ENCODE measurements at regions not wholly inside any gene's neighbourhood (a gene's known extent, or its start where the extent isn't known, plus 50 kb on each side); places are given as distances from the start of the nearest gene placed in this dataset.

DNA sequence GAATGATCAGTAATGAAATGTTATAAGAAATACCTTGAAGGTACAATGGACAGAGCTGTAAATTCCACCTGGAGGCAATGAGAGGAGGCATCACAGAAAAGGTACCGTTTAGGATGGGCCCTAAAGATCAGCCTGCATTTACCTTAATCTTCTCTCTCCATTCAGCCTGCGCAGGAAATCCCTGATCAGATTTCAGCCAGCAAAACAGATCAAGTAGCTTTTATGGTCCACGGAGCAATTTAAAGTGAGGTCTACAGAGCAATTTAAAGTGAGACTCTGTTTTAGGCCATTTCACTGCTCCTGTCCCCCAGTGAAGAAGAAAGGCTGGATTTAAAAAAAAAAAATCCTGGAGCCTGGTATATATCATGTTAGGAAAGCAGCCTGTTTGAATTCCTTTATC is 195.1 kb upstream of the VCX start:
- H3K4me1 Mint-ChIP-seq: peaks cover 3% of the 10 kb centered on the region
- no peak for DNase-seq (ENCODE audit: low read depth, low spot score)
- TF ChIP-seq, protein P1, sequence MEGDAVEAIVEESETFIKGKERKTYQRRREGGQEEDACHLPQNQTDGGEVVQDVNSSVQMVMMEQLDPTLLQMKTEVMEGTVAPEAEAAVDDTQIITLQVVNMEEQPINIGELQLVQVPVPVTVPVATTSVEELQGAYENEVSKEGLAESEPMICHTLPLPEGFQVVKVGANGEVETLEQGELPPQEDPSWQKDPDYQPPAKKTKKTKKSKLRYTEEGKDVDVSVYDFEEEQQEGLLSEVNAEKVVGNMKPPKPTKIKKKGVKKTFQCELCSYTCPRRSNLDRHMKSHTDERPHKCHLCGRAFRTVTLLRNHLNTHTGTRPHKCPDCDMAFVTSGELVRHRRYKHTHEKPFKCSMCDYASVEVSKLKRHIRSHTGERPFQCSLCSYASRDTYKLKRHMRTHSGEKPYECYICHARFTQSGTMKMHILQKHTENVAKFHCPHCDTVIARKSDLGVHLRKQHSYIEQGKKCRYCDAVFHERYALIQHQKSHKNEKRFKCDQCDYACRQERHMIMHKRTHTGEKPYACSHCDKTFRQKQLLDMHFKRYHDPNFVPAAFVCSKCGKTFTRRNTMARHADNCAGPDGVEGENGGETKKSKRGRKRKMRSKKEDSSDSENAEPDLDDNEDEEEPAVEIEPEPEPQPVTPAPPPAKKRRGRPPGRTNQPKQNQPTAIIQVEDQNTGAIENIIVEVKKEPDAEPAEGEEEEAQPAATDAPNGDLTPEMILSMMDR (conservative IDR thresholded peaks at IDR 0.05): no peak
- H3K27me3 Mint-ChIP-seq (ENCODE audit: low read depth): no peaks in the 10 kb centered on the region
- H3K27ac Mint-ChIP-seq (ENCODE audit: unreplicated experiment): no peak overlapping the region
- H3K36me3 Mint-ChIP-seq (ENCODE audit: low read depth): peaks cover 12% of the 10 kb centered on the region
- no peak overlapping the region for H3K4me3 Mint-ChIP-seq
- no peaks in the 10 kb centered on the region for H3K9me3 Mint-ChIP-seq

DNA sequence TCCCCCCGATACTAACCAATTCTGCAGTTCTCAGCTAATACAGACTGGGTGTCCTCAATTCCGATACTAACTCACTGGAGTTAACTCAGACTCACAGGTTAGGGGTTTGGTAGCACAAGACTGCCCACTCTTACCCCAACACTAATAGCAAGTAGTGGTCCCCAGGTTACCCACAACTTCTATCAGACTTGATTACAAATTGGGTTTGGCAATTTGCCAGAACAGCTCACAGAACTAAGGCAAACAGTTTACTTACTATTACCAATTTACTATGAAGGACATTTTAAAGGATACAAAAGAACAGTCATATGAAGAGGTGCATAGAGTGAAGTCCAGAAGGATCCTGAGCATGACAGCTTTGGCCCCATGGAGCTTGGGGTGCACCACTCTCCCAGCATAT is 201.8 kb upstream of the VCX start:
- H3K27ac Mint-ChIP-seq (ENCODE audit: unreplicated experiment): no peak overlapping the region
- TF ChIP-seq, protein P1 (conservative IDR thresholded peaks at IDR 0.05): no peak
- DNase-seq (ENCODE audit: low read depth, low spot score): no peak
- peaks cover 9% of the 10 kb centered on the region for H3K36me3 Mint-ChIP-seq (ENCODE audit: low read depth)
- H3K4me1 Mint-ChIP-seq: peaks cover 20% of the 10 kb centered on the region
- H3K9me3 Mint-ChIP-seq: no peaks in the 10 kb centered on the region
- H3K27me3 Mint-ChIP-seq (ENCODE audit: low read depth): no peaks in the 10 kb centered on the region
- H3K4me3 Mint-ChIP-seq: no peak overlapping the region

DNA sequence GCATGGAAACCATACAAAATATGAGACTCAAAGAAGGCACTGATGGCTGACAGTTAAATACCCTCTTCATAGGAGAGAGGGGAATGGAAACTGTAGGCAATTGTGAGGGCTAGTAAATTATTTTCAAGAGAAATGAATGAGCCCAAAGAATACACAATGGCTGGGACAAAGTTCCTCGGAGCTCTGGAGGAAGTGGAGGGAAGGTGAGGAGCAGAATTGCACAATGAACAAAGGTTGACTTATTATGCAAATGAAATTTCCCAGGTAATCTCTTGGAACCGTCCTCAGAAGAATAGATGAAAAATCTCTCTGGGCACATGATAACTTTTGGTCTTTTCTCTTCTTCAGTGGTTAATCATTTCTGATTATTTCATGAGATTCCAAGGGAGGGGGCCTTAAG is 202.6 kb upstream of the VCX start:
- H3K9me3 Mint-ChIP-seq: no peaks in the 10 kb centered on the region
- TF ChIP-seq, protein P1 (conservative IDR thresholded peaks at IDR 0.05): no peak
- H3K27me3 Mint-ChIP-seq (ENCODE audit: low read depth): no peaks in the 10 kb centered on the region
- no peak overlapping the region for H3K4me3 Mint-ChIP-seq
- H3K4me1 Mint-ChIP-seq: peaks cover 27% of the 10 kb centered on the region
- no peak overlapping the region for H3K27ac Mint-ChIP-seq (ENCODE audit: unreplicated experiment)
- peaks cover 8% of the 10 kb centered on the region for H3K36me3 Mint-ChIP-seq (ENCODE audit: low read depth)
- DNase-seq (ENCODE audit: low read depth, low spot score): no peak

DNA sequence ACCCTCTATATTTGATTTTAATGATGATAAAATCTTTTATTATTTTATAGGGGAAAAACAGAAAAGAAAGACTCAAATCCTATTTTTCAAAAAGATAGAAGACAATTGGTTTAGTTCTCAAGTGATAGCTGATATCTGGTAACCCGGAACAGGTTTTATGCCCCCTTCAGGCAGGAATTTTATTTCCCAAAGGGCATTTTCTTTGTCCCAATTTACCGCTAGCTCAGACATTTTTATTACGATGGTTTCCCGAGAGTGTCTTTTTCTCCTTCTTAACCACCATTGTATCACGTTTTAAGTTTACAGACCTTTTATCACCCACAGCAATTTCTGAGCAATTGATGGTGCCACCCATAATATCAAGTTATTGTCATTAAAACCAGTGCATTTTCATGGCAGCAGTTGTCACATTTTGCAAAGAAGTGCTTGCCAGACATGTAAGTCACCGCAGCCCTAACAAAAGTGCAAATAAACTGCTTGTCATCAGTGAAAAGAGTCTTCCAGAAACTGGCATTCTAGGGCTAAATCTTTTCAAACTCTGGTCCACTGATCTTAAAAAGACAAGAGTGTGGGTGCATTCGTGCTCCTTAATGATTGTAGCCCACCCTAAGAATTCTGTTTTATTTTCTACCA is 204.8 kb upstream of the VCX start:
- Mint-ChIP-seq H3K9me3 (peaks cover 3% of the 10 kb centered on the region), H3K27ac (ENCODE audit: unreplicated experiment) (no peak overlapping the region), H3K36me3 (ENCODE audit: low read depth) (peaks cover 6% of the 10 kb centered on the region), H3K4me1 (peaks cover 35% of the 10 kb centered on the region), H3K27me3 (ENCODE audit: low read depth) (no peaks in the 10 kb centered on the region), H3K4me3 (no peak overlapping the region)
- no peak for DNase-seq (ENCODE audit: low read depth, low spot score)
- TF ChIP-seq, protein P1 (conservative IDR thresholded peaks at IDR 0.05): no peak

DNA sequence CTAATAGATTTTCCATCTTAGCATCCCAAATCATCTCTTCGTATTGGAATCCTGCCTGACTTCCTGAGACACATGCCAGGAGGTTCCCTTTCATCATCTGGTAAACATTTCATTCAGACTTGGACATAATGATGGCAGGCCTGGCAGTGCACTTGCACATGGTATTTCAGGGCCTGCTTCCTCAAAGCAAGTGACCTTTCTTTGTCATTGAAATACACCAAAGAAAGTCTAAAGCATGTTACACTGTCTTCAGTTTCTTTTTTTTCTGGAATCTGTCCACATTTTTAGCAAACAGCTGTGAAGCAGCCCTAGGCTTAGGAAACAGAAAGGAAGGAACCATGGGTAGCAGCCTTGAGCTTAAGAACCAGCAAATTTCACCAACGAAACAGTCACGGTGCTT is 205.9 kb upstream of the VCX start:
- H3K4me1 Mint-ChIP-seq: peaks cover 35% of the 10 kb centered on the region
- peaks cover 14% of the 10 kb centered on the region for H3K36me3 Mint-ChIP-seq (ENCODE audit: low read depth)
- H3K9me3 Mint-ChIP-seq: peaks cover 11% of the 10 kb centered on the region
- no peak overlapping the region for H3K4me3 Mint-ChIP-seq
- no peak overlapping the region for H3K27ac Mint-ChIP-seq (ENCODE audit: unreplicated experiment)
- TF ChIP-seq, protein P1 (conservative IDR thresholded peaks at IDR 0.05): no peak
- no peaks in the 10 kb centered on the region for H3K27me3 Mint-ChIP-seq (ENCODE audit: low read depth)
- DNase-seq (ENCODE audit: low read depth, low spot score): no peak

Measured in neural crest cell (in vitro differentiated cells).